Fibroblast of lung (primary cell): ENCODE measurements at regions not wholly inside any gene's neighbourhood (a gene's known extent, or its start where the extent isn't known, plus 50 kb on each side); places are given as distances from the start of the nearest gene placed in this dataset.

Source experiments
- DNase-seq, 2 donors: peaks; one replicate each; pipeline versions ENCODE4 v3.0.0 to v3.0.0-alpha.2; 2010; ENCODE audit warnings: low read depth in 2 of 2
- H2AFZ ChIP-seq: 2 replicates; pipeline ENCODE4 v1.5.1; 2012; ENCODE audit warnings: low read length, control low read depth, inconsistent platforms
- H3K27ac ChIP-seq: 2 replicates; pipeline ENCODE4 v1.5.1; 2011; ENCODE audit warnings: low read length, control low read depth; ENCODE audit not compliant: insufficient read depth
- H3K27me3 ChIP-seq: 2 replicates; pipeline ENCODE4 v1.5.1; 2011; ENCODE audit warnings: mild to moderate bottlenecking, low read length; ENCODE audit not compliant: control insufficient read depth, insufficient read depth
- H3K36me3 ChIP-seq: 2 replicates; pipeline ENCODE4 v1.5.1; 2011; ENCODE audit warnings: low read length; ENCODE audit not compliant: control insufficient read depth, insufficient read depth
- H3K4me1 ChIP-seq: 2 replicates; pipeline ENCODE4 v1.5.1; 2011; ENCODE audit warnings: low read length; ENCODE audit not compliant: control insufficient read depth, insufficient read depth; ENCODE audit errors: extremely low read depth
- H3K4me2 ChIP-seq: 2 replicates; pipeline ENCODE4 v1.5.1; 2011; ENCODE audit warnings: low read length, control low read depth; ENCODE audit not compliant: insufficient read depth; ENCODE audit errors: extremely low read depth
- H3K4me3 ChIP-seq, 4 experiments: fragments of 200-600 bp in 1 of 4; sonication (generic) in 1 of 4; replicated peaks in 1 of 4; 2 replicates each; pipeline ENCODE4 v1.5.1; 2011 to 2016; ENCODE audit warnings: low read length in 4 of 4, low read depth in 3 of 4, mild to moderate bottlenecking in 3 of 4, control low read depth in 2 of 4, inconsistent platforms in 1 of 4, mixed read lengths in 1 of 4; ENCODE audit not compliant: insufficient read depth in 1 of 4; ENCODE audit errors: control extremely low read depth in 1 of 4
- H3K79me2 ChIP-seq: 2 replicates; pipeline ENCODE4 v1.5.1; 2012; ENCODE audit warnings: mild to moderate bottlenecking, low read length, inconsistent platforms; ENCODE audit not compliant: control insufficient read depth, insufficient read depth
- H3K9ac ChIP-seq: 2 replicates; pipeline ENCODE4 v1.5.1; 2011; ENCODE audit warnings: mild to moderate bottlenecking, low read length, control low read depth; ENCODE audit not compliant: insufficient read depth
- H3K9me3 ChIP-seq: 2 replicates; pipeline ENCODE4 v1.5.1; 2012; ENCODE audit warnings: low read depth, low read length; ENCODE audit not compliant: control insufficient read depth, insufficient read depth
- H4K20me1 ChIP-seq: 2 replicates; pipeline ENCODE4 v1.5.1; 2011; ENCODE audit warnings: low read length; ENCODE audit not compliant: control insufficient read depth, insufficient read depth; ENCODE audit errors: extremely low read depth
- EZH2 ChIP-seq: IDR thresholded peaks from 2 replicates; pipeline ENCODE4 v1.5.1; 2012; ENCODE audit warnings: low read length, control low read depth, mild to moderate bottlenecking; ENCODE audit errors: missing control alignments
- TF ChIP-seq, protein P1 (sequence below), 2 donors: IDR thresholded peaks in 1 of 2; conservative IDR thresholded peaks in 1 of 2; 1 replicate in 1 of 2; 2 replicates in 1 of 2; pipeline ENCODE4 v1.5.1; 2011 to 2012; ENCODE audit warnings: low read length in 2 of 2, control low read depth in 1 of 2, inconsistent platforms in 1 of 2, low read depth in 1 of 2, mild to moderate bottlenecking in 1 of 2

DNA sequence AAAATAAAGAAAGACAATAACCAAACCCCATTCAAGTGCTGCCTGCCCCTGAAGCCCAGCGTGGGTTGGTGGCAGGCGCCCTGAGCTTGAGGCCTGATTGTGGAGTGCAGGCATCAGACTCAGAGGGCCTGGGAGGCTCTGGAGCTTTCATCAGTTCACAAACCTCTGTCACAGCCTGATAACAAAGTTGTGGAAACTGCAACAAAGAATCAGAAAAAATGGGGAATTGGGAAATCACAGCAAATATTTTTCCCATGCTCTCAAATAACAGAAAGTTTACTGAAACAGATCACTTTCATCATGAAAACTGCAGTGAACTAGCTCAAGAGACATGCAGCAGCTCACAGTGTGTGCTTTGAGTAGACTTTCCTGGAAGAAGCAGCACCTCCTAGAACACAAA is 793.6 kb downstream of the UQCRFS1 start:
- H3K4me2 ChIP-seq, result no peak overlapping the region
- no peaks in the 10 kb centered on the region for H3K9me3 ChIP-seq
- H4K20me1 ChIP-seq, result no peaks in the 10 kb centered on the region

DNA sequence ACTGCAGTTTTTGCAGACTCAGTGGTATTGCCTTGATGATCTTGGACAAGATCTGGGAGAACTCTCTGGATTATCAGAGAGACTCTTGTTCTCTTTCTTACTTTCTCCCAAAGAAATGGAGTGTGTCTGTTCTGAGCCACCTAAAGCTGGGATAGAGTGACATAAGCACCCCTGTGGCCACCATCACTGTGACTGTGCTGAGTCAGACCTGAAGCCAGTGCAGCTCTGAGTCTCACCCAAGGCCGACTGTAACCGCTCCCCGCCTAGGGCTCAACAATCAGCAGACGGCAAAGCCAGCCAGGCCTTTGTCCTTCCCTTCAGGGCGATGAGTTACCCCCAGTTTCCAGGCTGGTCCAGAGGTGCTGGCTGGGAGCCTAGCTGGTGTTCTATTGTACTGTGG is 795.6 kb downstream of the UQCRFS1 start:
- Histone ChIP-seq H3K27ac (no peak overlapping the region), H3K4me3 (no peak overlapping the region), H3K36me3 (no peaks in the 10 kb centered on the region), H3K9me3 (no peaks in the 10 kb centered on the region), H3K4me2 (no peak overlapping the region), H3K79me2 (no peaks in the 10 kb centered on the region), H4K20me1 (no peaks in the 10 kb centered on the region), H3K4me1 (no peaks in the 10 kb centered on the region), H3K27me3 (no peaks in the 10 kb centered on the region), H3K9ac (no peak overlapping the region), H2AFZ (no peak overlapping the region)
- TF ChIP-seq, protein P1, sequence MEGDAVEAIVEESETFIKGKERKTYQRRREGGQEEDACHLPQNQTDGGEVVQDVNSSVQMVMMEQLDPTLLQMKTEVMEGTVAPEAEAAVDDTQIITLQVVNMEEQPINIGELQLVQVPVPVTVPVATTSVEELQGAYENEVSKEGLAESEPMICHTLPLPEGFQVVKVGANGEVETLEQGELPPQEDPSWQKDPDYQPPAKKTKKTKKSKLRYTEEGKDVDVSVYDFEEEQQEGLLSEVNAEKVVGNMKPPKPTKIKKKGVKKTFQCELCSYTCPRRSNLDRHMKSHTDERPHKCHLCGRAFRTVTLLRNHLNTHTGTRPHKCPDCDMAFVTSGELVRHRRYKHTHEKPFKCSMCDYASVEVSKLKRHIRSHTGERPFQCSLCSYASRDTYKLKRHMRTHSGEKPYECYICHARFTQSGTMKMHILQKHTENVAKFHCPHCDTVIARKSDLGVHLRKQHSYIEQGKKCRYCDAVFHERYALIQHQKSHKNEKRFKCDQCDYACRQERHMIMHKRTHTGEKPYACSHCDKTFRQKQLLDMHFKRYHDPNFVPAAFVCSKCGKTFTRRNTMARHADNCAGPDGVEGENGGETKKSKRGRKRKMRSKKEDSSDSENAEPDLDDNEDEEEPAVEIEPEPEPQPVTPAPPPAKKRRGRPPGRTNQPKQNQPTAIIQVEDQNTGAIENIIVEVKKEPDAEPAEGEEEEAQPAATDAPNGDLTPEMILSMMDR (conservative IDR thresholded peaks at IDR 0.05 in 1 of 2, IDR thresholded peaks at IDR 0.05 in 1 of 2; ENCODE audit: low read depth in 1 of 2, low read length in 2 of 2), result no peak
- no peak for TF ChIP-seq EZH2
- DNase-seq, result no peak

More for the DNA sequence above, 793.6 kb downstream of the UQCRFS1 start:
- no peak overlapping the region for H2AFZ ChIP-seq
- no peaks in the 10 kb centered on the region for H3K27me3 ChIP-seq
- no peaks in the 10 kb centered on the region for H3K36me3 ChIP-seq
- TF ChIP-seq, protein P1 (conservative IDR thresholded peaks at IDR 0.05 in 1 of 2, IDR thresholded peaks at IDR 0.05 in 1 of 2; ENCODE audit: low read depth in 1 of 2, low read length in 2 of 2), result no peak
- TF ChIP-seq EZH2, result no peak
- H3K4me1 ChIP-seq, result no peaks in the 10 kb centered on the region
- no peaks in the 10 kb centered on the region for H3K79me2 ChIP-seq
- H3K4me3 ChIP-seq, result no peak overlapping the region
- DNase-seq, result no peak
- H3K9ac ChIP-seq, result no peak overlapping the region
- no peak overlapping the region for H3K27ac ChIP-seq

DNA sequence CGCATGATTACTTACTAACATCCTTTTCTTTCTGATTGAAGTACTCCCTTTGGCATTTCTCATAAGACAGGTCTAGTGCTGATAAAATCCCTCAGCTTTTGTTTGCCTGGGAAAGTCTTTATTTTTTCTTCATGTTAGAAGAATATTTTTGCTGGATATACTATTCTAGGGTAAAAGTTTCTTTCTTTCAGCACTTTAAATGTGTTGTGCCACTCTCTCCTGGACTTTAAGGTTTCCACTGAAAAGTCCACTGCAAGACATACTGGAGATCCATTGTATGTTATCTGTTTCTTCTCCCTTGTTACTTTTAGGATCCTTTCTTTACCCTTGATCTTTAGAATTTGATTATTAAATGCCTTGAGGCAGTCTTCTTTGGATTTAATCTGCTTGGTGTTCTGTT is 796.7 kb downstream of the UQCRFS1 start:
- H3K9ac ChIP-seq, result no peak overlapping the region
- TF ChIP-seq, protein P1 (conservative IDR thresholded peaks at IDR 0.05 in 1 of 2, IDR thresholded peaks at IDR 0.05 in 1 of 2; ENCODE audit: low read depth in 1 of 2, low read length in 2 of 2), result no peak
- TF ChIP-seq EZH2, result no peak
- H4K20me1 ChIP-seq, result no peaks in the 10 kb centered on the region
- no peak overlapping the region for H3K4me3 ChIP-seq
- no peaks in the 10 kb centered on the region for H3K79me2 ChIP-seq
- no peaks in the 10 kb centered on the region for H3K27me3 ChIP-seq
- no peaks in the 10 kb centered on the region for H3K9me3 ChIP-seq
- no peak overlapping the region for H2AFZ ChIP-seq
- no peaks in the 10 kb centered on the region for H3K36me3 ChIP-seq
- no peak for DNase-seq
- no peaks in the 10 kb centered on the region for H3K4me1 ChIP-seq
- H3K27ac ChIP-seq, result no peak overlapping the region
- no peak overlapping the region for H3K4me2 ChIP-seq
